A549 (cell line): ENCODE measurements at regions not wholly inside any gene's neighbourhood (a gene's known extent, or its start where the extent isn't known, plus 50 kb on each side); places are given as distances from the start of the nearest gene placed in this dataset.
"Not testable (repeated sequence)": the region's sequence is repeated elsewhere in the genome, so short reads cannot be mapped to it uniquely, and the experiment has no call there.

Experiments
- CEBPB ChIP-seq, 2 experiments: fragments of >200 bp in 1 of 2; sonication (Bioruptor Twin) in 1 of 2; formaldehyde crosslinking in 1 of 2; IDR thresholded peaks; 2 replicates each; pipeline ENCODE4 v1.6.1; 2012 to 2016
- EP300 ChIP-seq, 2 experiments: fragments of >200 bp; sonication (Bioruptor Twin); formaldehyde crosslinking; IDR thresholded peaks; 2 replicates in 1 of 2; 3 replicates in 1 of 2; pipeline ENCODE4 v1.6.1; 2016 to 2017
- HDAC2 ChIP-seq: fragments of 200-600 bp; sonication (generic); IDR thresholded peaks from 2 replicates; pipeline ENCODE4 v1.6.1; 2016
- POLR2A ChIP-seq: IDR thresholded peaks from 2 replicates; pipeline ENCODE4 v1.6.1; 2012; ENCODE audit warnings: mild to moderate bottlenecking, low read length
- POLR2AphosphoS2 ChIP-seq: conservative IDR thresholded peaks from 2 replicates; pipeline ENCODE4 v1.6.1; 2012; ENCODE audit warnings: low read length, improper control_type of control experiment, inconsistent platforms
- TF ChIP-seq, protein P1 (sequence below): IDR thresholded peaks from 2 replicates; pipeline ENCODE4 v1.6.1; 2012
- TF ChIP-seq, protein P2 (sequence below): fragments of >200 bp; sonication (Bioruptor Twin); formaldehyde crosslinking; IDR thresholded peaks from 3 replicates; pipeline ENCODE4 v1.5.1; 2016

DNA sequence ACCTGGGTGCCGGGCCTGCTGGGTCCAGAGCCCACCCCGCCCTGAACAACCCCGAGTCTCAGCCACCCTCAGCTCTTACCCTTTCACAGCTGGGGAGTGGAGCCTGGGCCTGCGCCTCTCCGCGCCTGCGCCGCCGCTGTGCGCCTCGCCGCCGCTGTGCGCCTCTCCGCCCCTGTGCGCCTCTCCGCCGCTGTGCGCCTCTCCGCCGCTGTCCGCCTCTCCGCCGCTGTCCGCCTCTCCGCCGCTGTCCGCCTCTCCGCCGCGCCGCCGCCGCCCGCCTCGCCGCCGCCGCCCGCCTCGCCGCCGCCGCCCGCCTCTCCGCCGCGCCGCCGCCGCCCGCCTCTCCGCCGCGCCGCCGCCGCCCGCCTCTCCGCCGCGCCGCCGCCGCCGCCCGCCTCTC is 544.4 kb downstream of the FOXD4L6 start:
- not testable (repeated sequence) for TF ChIP-seq CEBPB (IDR thresholded peaks at IDR 0.05); POLR2A; POLR2AphosphoS2; EP300 (IDR thresholded peaks at IDR 0.05); HDAC2
- TF ChIP-seq, protein P1, sequence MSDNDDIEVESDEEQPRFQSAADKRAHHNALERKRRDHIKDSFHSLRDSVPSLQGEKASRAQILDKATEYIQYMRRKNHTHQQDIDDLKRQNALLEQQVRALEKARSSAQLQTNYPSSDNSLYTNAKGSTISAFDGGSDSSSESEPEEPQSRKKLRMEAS = not testable (repeated sequence)
- TF ChIP-seq, protein P2, sequence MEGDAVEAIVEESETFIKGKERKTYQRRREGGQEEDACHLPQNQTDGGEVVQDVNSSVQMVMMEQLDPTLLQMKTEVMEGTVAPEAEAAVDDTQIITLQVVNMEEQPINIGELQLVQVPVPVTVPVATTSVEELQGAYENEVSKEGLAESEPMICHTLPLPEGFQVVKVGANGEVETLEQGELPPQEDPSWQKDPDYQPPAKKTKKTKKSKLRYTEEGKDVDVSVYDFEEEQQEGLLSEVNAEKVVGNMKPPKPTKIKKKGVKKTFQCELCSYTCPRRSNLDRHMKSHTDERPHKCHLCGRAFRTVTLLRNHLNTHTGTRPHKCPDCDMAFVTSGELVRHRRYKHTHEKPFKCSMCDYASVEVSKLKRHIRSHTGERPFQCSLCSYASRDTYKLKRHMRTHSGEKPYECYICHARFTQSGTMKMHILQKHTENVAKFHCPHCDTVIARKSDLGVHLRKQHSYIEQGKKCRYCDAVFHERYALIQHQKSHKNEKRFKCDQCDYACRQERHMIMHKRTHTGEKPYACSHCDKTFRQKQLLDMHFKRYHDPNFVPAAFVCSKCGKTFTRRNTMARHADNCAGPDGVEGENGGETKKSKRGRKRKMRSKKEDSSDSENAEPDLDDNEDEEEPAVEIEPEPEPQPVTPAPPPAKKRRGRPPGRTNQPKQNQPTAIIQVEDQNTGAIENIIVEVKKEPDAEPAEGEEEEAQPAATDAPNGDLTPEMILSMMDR = not testable (repeated sequence)
